GM19043 (cell line): ENCODE measurements at regions not wholly inside any gene's neighbourhood (a gene's known extent, or its start where the extent isn't known, plus 50 kb on each side); places are given as distances from the start of the nearest gene placed in this dataset.
A peak's percentile ranks its signal among the peaks of the same experiment; 100 is the strongest.
"Not testable (repeated sequence)": the region's sequence is repeated elsewhere in the genome, so short reads cannot be mapped to it uniquely, and the experiment has no call there.

ENCODE experiments used
- ATAC-seq: cut with Tn5 transposase; IDR thresholded peaks from one replicate; pipeline ENCODE4 v1.9.1; 2021; ENCODE audit warnings: low read depth; ENCODE audit not compliant: unreplicated experiment

GRCh38 chr12:4822572-4822971 lies 87.1 kb upstream of the KCNA1 start:
- ATAC-seq: no peak

GRCh38 chr12:4824380-4824779 lies 85.3 kb upstream of the KCNA1 start:
- no peak for ATAC-seq

DNA sequence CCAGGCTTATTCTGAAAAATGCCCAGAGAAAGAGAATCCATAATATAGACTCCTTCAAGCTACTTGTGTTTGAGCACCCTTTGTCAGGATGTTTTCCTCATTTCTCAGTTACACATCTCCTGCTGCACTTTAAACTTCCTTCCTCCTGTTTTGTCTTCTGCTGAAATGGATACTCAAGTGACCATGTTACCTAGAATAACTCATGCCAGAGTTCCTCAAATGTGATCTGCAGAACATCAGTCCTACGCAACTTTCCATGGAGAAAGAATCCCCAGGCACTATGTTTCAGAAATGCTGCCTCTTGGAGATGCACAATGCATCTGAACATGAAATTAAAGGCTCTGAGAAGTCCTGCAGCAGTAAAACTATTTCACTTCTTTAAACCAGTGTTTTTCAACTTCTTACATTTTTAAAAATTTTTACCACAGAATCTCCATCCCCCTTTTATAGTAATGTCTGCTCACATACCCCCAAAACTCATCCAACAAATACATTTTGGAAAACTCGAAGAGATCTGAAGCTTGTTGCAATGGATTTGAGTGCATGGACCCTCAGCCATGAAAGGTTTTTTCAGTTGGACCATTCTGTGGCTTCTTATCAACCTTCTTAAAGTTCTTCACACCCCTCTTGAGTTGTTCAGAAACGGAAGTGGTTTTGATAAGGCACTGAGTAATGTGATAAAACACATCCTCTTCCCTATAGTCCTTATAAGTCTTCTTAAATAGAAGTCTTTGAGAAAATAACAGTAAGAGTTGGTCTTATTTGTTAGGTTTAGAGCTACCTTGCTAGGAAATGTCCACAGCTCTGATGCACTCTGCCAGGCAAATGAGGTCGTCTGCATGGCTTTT lies 84.5 kb upstream of the KCNA1 start:
- no peak for ATAC-seq

GRCh38 chr12:4826909-4827308 lies 82.8 kb upstream of the KCNA1 start:
- no peak for ATAC-seq

- ATAC-seq: no peak
Observed at GRCh38 chr12:4828176-4828575, 81.5 kb upstream of the KCNA1 start.

- peak; percentile 89 for ATAC-seq
Observed at GRCh38 chr12:4829161-4829792, 80.4 kb upstream of the KCNA1 start.

GRCh38 chr12:4829793-4830162 lies 79.9 kb upstream of the KCNA1 start:
- peak; percentile 16 for ATAC-seq

GRCh38 chr12:4830556-4831210 lies 79.0 kb upstream of the KCNA1 start:
- no peak for ATAC-seq

DNA sequence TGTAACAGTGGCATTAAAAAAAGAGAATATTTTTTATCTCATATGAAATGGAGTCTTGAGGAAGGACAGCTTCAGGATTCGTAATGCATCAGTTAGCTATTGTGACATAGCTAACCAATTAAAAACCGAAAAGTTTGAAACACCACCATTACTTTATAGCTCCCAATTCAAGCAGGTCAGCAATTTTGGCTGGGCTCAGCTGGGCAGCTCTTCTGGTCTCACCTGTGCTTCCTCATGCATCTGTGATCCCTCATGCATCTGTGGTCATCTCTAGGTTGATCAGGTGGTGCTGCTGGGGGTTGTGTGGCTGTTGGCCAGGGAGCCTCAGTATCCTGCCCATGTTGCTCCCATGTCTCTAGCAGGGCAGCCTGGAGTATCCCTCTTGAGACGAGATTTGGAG lies 76.7 kb upstream of the KCNA1 start:
- ATAC-seq: no peak

DNA sequence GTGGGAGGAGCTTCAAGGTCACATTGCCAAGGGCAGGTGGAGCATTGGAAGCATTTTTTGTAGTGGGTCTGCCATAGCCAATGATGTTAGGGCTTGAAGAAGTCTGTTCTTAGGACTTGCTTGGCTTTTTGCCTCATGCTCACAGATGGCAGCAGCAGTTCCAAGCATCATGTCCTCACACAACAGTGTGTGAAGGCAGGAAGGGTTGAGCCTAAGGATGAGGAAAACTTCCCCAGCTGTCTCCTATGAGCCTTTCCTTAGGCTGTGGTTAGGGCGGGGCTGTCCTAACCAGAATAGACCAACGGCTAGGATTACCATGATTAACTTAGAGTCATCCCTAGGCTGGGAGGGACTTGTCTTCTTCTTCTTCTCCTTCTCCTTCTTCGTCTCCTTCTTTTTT lies 76.2 kb upstream of the KCNA1 start:
- no peak for ATAC-seq

DNA sequence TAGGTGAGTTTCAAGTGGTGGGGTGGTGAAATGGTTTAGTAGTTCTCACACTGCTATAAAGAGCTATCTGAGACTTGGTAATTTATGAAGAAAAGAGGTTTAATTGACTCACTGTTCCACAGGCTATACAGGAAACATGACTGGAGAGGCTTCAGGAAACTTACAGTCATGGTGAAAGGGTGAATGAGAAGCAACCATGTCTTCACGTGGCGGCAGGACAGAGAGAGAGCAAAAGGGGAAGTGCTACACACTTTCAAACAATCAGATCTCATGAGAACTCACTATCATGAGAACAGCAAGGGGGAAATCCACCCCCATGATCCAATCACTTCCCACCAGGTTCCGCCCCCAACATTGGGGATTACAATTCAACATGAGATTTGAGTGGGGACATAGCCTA lies 67.3 kb upstream of the KCNA1 start:
- not testable (repeated sequence) for ATAC-seq

DNA sequence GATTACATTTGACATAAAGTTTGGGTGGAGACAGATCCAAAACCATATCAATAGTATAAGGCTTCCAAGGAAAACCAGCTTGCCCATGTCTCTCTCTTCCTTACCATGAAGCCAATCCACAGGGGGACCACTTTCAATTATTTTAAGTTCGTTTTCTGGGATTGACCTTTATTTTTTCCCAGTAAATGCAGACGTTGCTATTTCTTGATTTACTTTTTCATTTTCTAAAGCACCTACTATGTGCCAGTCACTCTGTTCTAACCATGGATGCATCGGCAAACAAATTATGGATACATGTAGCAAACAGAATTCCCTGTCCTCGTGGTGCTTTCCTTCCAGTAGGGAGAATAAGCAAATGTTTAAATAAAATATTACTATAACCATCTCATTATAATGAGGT lies 65.8 kb upstream of the KCNA1 start:
- ATAC-seq: no peak

DNA sequence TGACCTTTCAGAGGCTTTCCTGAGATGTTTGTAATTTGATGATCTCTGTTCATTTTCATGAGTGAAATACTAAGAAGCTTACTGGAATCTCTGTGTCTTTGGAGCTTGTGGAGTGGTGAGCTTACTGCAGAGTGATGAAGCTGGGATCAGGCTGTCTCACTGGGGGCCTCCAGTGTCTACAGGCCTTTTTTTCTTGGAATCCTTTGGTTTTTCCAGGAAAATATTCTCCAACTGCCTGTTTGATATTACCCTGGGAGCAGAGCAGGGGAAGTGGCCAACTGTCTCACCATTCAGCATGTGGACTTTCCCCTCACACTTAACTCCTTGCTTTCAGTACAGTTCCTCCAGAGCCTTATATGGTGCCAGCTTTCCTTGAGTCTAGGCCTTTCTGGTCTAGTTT lies 62.0 kb upstream of the KCNA1 start:
- ATAC-seq: no peak

DNA sequence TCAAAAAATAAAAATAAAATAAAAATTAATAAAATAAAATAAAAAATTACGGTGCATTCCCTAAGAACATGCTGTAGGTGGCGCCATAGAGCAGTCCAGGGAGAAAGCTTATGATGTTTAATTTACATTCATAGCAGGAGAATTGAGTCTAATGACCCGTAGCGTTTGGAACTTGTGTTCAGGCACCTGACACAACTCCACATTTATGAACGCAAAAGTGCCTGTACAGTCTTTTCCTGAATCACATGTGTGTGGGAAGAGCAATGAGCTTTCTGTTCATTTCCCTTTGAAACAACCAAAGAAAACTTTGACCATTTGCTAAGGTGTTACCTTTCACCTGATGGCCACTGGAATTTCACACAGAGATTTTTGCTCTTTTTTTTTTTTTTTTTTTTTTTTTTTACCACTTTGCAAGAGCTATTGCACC lies 60.6 kb upstream of the KCNA1 start:
- ATAC-seq: no peak

DNA sequence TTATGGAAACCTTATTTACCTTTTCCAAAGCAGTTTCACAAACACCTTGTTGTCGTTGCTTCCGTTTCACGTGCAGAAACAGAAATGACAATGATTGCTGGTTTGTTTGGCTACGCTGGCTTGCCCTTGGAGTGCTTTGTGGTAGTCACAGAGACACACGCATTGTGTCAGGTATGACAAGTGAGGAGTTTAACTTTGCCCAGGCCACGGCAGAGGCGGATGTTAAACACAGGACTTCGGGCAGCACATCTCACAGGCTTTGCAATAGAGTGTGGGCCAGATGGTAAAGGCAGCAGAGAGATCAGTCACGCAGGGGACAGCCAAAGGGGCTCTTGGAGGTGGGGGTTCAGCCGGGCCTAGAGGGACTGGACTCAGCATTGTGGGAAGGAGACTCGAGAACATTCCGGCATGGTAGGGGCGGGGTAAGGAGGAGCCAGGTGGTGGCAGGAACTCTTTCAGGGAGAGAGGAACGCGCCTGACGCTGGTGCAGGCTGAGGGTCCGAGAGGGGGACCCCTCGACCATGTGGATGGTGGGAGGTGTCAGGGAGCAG lies 59.8 kb upstream of the KCNA1 start:
- no peak for ATAC-seq

DNA sequence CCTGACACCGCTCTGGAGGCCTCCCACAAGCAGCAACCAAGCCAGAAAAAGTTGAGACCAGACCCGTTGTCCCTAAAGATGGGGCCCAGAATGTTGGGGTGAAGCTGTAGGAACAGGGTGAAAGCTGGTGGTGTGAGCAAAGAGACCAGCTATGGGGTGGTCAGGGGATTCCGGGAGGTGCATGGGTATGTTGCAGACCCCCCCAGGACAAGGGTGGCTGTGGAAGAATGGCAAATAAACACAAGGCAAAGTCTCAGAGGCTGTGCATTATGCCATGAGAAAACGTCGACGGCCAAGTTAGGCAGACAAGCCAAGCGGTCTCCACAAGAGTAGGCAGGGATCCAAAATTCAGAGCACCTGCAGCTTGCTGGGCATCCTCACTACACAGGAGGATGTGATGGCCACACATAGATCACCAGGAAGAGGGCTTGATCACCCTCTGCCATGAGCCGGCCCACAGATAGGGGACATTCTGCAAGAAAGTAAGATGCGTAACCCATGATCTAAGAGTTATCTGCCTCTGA lies 58.8 kb upstream of the KCNA1 start:
- no peak for ATAC-seq

DNA sequence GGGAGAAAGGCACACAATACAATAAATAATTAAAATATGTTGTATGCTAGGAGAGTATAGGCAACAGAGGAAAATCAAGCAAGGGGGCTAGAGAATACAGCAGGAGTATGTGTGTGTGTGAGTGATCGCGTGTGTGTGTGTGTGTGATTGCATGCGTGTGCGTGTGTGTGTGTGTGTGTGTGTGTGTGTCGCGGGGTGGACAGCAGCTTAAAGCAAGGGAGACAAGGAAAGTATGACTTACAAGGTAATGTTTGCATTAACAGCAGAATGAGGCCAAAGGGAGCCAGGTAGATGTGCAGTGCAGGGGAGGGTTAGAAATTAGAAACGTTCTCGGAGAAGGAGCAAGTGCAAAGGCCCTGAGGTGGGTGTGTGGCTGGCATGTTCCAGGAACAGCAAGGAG lies 57.4 kb upstream of the KCNA1 start:
- no peak for ATAC-seq

GRCh38 chr12:4852911-4853310 lies 56.8 kb upstream of the KCNA1 start:
- ATAC-seq: no peak

GRCh38 chr12:4855121-4855924 lies 54.4 kb upstream of the KCNA1 start:
- no peak for ATAC-seq

DNA sequence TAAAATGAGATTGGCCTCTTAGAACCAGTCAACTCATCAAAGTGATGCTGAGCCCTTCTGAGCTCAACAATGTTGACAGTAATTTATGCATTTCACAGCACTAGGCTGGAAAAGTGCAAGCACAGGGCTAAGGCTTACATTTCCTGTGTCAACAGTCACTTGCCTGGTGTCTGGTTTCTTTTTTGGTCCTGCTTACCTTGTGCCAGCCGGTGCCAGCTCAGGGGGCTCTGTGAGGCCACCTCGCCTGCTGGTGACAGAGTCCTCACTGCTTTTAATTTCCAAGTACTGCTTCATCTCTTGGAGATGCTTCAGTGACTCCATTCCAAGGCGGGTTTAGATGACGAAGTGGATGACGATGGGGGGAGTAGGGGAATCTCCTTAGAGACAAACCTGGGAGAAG lies 53.1 kb upstream of the KCNA1 start:
- ATAC-seq: no peak
